GM18951 (cell line): ENCODE measurements at regions not wholly inside any gene's neighbourhood (a gene's known extent, or its start where the extent isn't known, plus 50 kb on each side); places are given as distances from the start of the nearest gene placed in this dataset.

ENCODE experiments used
- POLR2A ChIP-seq: IDR thresholded peaks from 4 replicates; pipeline ENCODE4 v1.6.1; 2011; ENCODE audit warnings: mild to moderate bottlenecking; ENCODE audit not compliant: insufficient read length, insufficient read depth; ENCODE audit errors: extremely low read depth
- in situ Hi-C: fragments of 300-500 bp; cut with MboI; formaldehyde crosslinking; loops from one replicate; pipeline ENCODE4 v1.12.0; 2022; ENCODE audit warnings: low sequenced_read_pairs, mixed read lengths, inconsistent platforms; ENCODE audit not compliant: unreplicated experiment

GRCh38 chr4:162403419-162403818 lies 239.6 kb upstream of the FSTL5 start:
- in situ Hi-C loops = no loop called here
- TF ChIP-seq POLR2A = no peak

GRCh38 chr4:162401021-162401420 lies 237.2 kb upstream of the FSTL5 start:
- in situ Hi-C loops = no loop called here
- no peak for TF ChIP-seq POLR2A

GRCh38 chr4:162392946-162393345 lies 229.1 kb upstream of the FSTL5 start:
- TF ChIP-seq POLR2A = no peak
- in situ Hi-C loops = no loop called here

GRCh38 chr4:162366146-162366545 lies 202.3 kb upstream of the FSTL5 start:
- in situ Hi-C loops = no loop called here
- no peak for TF ChIP-seq POLR2A

- no peak for TF ChIP-seq POLR2A
- in situ Hi-C loops = no loop called here
Measured at GRCh38 chr4:162364651-162365050, 200.9 kb upstream of the FSTL5 start.

GRCh38 chr4:162360369-162361149 lies 196.8 kb upstream of the FSTL5 start:
- no peak for TF ChIP-seq POLR2A
- in situ Hi-C loops = no loop called here

GRCh38 chr4:162356181-162356580 lies 192.4 kb upstream of the FSTL5 start:
- TF ChIP-seq POLR2A = no peak
- in situ Hi-C loops = no loop called here

- in situ Hi-C loops = no loop called here
- no peak for TF ChIP-seq POLR2A
Measured at GRCh38 chr4:162352580-162353107, 188.8 kb upstream of the FSTL5 start.

- in situ Hi-C loops = no loop called here
- no peak for TF ChIP-seq POLR2A
Measured at GRCh38 chr4:162350331-162350730, 186.5 kb upstream of the FSTL5 start.

- in situ Hi-C loops = no loop called here
Measured at GRCh38 chr4:162349395-162349794, 185.6 kb upstream of the FSTL5 start.

GRCh38 chr4:162347842-162348213 lies 184.0 kb upstream of the FSTL5 start:
- in situ Hi-C loops = no loop called here

More at GRCh38 chr4:162349395-162349794, 185.6 kb upstream of the FSTL5 start:
- TF ChIP-seq POLR2A = no peak

GRCh38 chr4:162347156-162347841 lies 183.5 kb upstream of the FSTL5 start:
- in situ Hi-C loops = no loop called here
- no peak for TF ChIP-seq POLR2A

More at GRCh38 chr4:162347842-162348213, 184.0 kb upstream of the FSTL5 start:
- TF ChIP-seq POLR2A = no peak

- in situ Hi-C loops = no loop called here
- no peak for TF ChIP-seq POLR2A
Measured at GRCh38 chr4:162343967-162344366, 180.2 kb upstream of the FSTL5 start.

- in situ Hi-C loops = no loop called here
- TF ChIP-seq POLR2A = no peak
Measured at GRCh38 chr4:162341533-162341932, 177.7 kb upstream of the FSTL5 start.
